CD4-positive, alpha-beta T cell (primary cell): ENCODE measurements at regions not wholly inside any gene's neighbourhood (a gene's known extent, or its start where the extent isn't known, plus 50 kb on each side); places are given as distances from the start of the nearest gene placed in this dataset.

Experiments
- ATAC-seq: fragments of 200-7000 bp; cut with Tn5 transposase; one replicate; pipeline ENCODE4 v1.10.0; 2022; ENCODE audit warnings: mild to moderate bottlenecking; ENCODE audit not compliant: poor library complexity
- CTCF ChIA-PET: fragments of 350-600 bp; sonication (Branson Sonifier 250); formaldehyde crosslinking; loops from one replicate; lab custom pipeline; 2021; ENCODE audit warnings: antibody characterized with exemption, inconsistent platforms; lab: Charles Lee
- POLR2A ChIA-PET: fragments of 350-600 bp; sonication (Branson Sonifier 250); formaldehyde crosslinking; loops from one replicate; lab custom pipeline; 2021; ENCODE audit warnings: antibody characterized with exemption, inconsistent platforms; lab: Charles Lee
- DNase-seq, 14 experiments: peaks; one replicate each; pipeline ENCODE4 v3.0.0-alpha.2; 2013 to 2020; ENCODE audit warnings: mixed read lengths in 2 of 14
- H3K27ac ChIP-seq, 2 donors: one replicate each; pipeline versions ENCODE4 v1.5.1 to v1.7.0; 2013; ENCODE audit warnings: low read length in 2 of 2, low read depth in 1 of 2, mild to moderate bottlenecking in 1 of 2
- H3K27me3 ChIP-seq, 2 experiments: 1 replicate in 1 of 2; 2 replicates in 1 of 2; pipeline versions ENCODE4 v1.6.1 to v1.7.0; 2013; ENCODE audit warnings: low read length in 2 of 2, control low read depth in 1 of 2, mild to moderate bottlenecking in 1 of 2, moderate library complexity in 1 of 2; ENCODE audit not compliant: insufficient read depth in 2 of 2, control insufficient read depth in 1 of 2
- H3K36me3 ChIP-seq: one replicate; pipeline ENCODE4 v1.6.1; 2013; ENCODE audit warnings: low read length, control low read depth; ENCODE audit not compliant: insufficient read depth
- H3K4me1 ChIP-seq: one replicate; pipeline ENCODE4 v1.6.1; 2013; ENCODE audit warnings: low read length, control low read depth; ENCODE audit not compliant: insufficient read depth
- H3K4me3 ChIP-seq: one replicate; pipeline ENCODE4 v1.5.1; 2013; ENCODE audit warnings: mild to moderate bottlenecking, low read length, moderate library complexity
- H3K9me3 ChIP-seq, 2 experiments: 1 replicate in 1 of 2; 2 replicates in 1 of 2; pipeline versions ENCODE4 v1.6.1 to v1.7.0; 2013; ENCODE audit warnings: low read length in 2 of 2, mild to moderate bottlenecking in 2 of 2, control low read depth in 1 of 2, moderate library complexity in 1 of 2; ENCODE audit not compliant: control insufficient read depth in 1 of 2, insufficient read depth in 1 of 2
- H3K27ac Mint-ChIP-seq: one replicate; pipeline ENCODE4 v1.8.0; 2020; ENCODE audit warnings: mixed read lengths
- H3K27me3 Mint-ChIP-seq: one replicate; pipeline ENCODE4 v1.8.0; 2021; ENCODE audit warnings: mixed read lengths
- H3K36me3 Mint-ChIP-seq: one replicate; pipeline ENCODE4 v1.8.0; 2021; ENCODE audit warnings: low read depth, mixed read lengths
- H3K4me1 Mint-ChIP-seq: one replicate; pipeline ENCODE4 v1.8.0; 2021; ENCODE audit warnings: low read depth, mixed read lengths
- H3K4me3 Mint-ChIP-seq: one replicate; pipeline ENCODE4 v1.8.0; 2020; ENCODE audit warnings: mild to moderate bottlenecking, mixed read lengths
- H3K9me3 Mint-ChIP-seq: one replicate; pipeline ENCODE4 v1.8.0; 2020; ENCODE audit warnings: mixed read lengths
- intact Hi-C, 2 experiments: fragments of 100-400 bp; cut with DNase I in 1 of 2; cut with micrococcal nuclease in 1 of 2; formaldehyde crosslinking; loops; one replicate each; pipeline versions ENCODE4 v1.15.1 to v1.9.0; 2023 to 2025; cut with DNase I, micrococcal nuclease
- TF ChIP-seq, protein P1 (sequence below): fragments of 200-600 bp; IDR thresholded peaks from one replicate; pipeline ENCODE4 v1.8.0; 2022; ENCODE audit warnings: antibody characterized with exemption, mild to moderate bottlenecking

DNA sequence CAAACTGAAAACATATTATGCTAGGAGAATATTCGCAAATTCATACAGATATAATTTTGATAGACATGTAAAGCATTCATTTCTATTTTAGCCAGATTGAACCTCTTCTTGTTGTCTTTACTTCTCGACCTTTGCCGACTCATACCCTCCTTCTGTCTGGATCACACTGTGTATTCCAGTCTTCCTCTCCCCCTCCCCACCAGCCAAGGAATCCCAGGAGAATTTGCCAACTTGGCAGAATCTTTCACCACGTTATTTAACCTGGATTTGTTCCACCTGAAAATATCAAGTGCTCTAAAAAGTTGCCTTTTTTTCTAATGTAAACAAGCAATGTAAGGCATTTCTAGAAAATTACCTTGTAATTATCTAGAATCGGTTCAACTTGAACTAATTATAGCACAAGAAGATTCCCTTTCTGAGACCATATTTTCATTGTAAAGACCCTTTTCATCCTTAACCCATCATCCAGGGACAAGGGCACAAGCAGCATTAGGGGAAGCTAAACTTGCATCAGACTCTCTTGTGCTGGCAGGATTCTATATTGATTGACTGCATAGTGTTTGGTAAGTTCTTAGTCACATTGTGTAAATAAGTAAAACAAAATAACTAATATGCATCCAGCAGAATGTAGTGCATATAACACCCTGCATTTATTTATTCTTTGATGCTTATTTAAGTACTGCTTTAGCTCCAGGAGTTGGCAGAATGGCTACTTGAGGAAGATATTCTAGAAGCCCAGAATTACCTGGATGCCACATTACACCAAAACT, 1328.7 kb upstream of the NXPH2 start:
- ATAC-seq = no peak
- TF ChIP-seq, protein P1, sequence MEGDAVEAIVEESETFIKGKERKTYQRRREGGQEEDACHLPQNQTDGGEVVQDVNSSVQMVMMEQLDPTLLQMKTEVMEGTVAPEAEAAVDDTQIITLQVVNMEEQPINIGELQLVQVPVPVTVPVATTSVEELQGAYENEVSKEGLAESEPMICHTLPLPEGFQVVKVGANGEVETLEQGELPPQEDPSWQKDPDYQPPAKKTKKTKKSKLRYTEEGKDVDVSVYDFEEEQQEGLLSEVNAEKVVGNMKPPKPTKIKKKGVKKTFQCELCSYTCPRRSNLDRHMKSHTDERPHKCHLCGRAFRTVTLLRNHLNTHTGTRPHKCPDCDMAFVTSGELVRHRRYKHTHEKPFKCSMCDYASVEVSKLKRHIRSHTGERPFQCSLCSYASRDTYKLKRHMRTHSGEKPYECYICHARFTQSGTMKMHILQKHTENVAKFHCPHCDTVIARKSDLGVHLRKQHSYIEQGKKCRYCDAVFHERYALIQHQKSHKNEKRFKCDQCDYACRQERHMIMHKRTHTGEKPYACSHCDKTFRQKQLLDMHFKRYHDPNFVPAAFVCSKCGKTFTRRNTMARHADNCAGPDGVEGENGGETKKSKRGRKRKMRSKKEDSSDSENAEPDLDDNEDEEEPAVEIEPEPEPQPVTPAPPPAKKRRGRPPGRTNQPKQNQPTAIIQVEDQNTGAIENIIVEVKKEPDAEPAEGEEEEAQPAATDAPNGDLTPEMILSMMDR = no peak
- Histone ChIP-seq H3K4me3 (no peak overlapping the region), H3K4me1 (no peaks in the 10 kb centered on the region), H3K36me3 (no peaks in the 10 kb centered on the region), H3K27me3 (no peaks in the 10 kb centered on the region), H3K27ac (no peak overlapping the region), H3K9me3 (peaks cover 0 to 9% of the 10 kb centered on the region in 2 experiments)
- Mint-ChIP-seq H3K36me3 (no peaks in the 10 kb centered on the region), H3K27ac (no peak overlapping the region), H3K9me3 (peaks cover 11% of the 10 kb centered on the region), H3K27me3 (no peaks in the 10 kb centered on the region), H3K4me1 (no peaks in the 10 kb centered on the region), H3K4me3 (no peak overlapping the region)
- no peak for DNase-seq
- ChIA-PET POLR2A (no interaction called here), CTCF (no interaction called here)
- intact Hi-C loops = no loop called here

DNA sequence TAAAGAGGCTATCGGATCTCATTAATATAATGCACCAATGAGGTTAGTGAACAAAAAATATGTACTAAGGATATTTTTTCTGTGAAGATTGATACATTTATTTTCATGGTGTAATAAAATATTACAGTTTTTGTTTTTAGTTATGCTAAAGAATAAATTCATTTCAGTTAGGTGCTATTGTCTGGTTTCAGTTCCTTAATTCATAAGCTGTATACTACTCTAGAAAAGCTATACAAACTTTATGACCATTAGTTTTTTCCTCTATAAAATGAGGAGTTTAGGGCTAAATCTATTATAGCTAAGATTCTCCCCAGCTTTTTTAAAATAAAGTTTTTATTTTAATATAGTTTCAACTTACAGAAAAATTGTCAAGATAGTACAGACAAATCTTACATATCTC, 1311.7 kb upstream of the NXPH2 start:
- Mint-ChIP-seq H3K4me1 (no peaks in the 10 kb centered on the region), H3K4me3 (no peak overlapping the region), H3K36me3 (no peaks in the 10 kb centered on the region), H3K9me3 (peaks cover 14% of the 10 kb centered on the region), H3K27me3 (no peaks in the 10 kb centered on the region), H3K27ac (no peak overlapping the region)
- intact Hi-C loops = no loop called here
- Histone ChIP-seq H3K4me3 (no peak overlapping the region), H3K27ac (no peak overlapping the region), H3K4me1 (no peaks in the 10 kb centered on the region), H3K9me3 (no peaks in the 10 kb centered on the region), H3K27me3 (no peaks in the 10 kb centered on the region), H3K36me3 (no peaks in the 10 kb centered on the region)
- ChIA-PET POLR2A (no interaction called here), CTCF (no interaction called here)
- ATAC-seq (no peak), DNase-seq (no peak)
- TF ChIP-seq, protein P1 = no peak

DNA sequence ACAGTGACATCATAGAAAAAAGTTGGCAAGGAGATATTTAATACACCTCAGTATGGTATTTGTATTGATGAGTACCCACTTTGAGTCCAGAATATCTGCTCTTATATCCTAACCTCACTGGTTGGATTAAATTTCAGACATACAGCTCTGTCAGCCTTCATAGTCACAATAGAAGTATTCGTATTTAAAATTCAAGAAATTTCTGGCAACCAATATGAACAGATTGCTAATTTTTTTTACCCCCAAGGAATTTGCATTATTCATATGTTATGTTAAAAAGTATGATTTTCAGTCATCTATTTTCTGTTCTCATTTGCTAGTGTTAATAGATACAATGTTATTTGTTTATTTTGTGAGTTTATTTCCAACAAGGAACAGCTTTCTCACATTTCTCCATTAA, 1306.8 kb upstream of the NXPH2 start:
- Mint-ChIP-seq H3K9me3 (peaks cover 10% of the 10 kb centered on the region), H3K4me1 (no peaks in the 10 kb centered on the region), H3K36me3 (no peaks in the 10 kb centered on the region), H3K4me3 (no peak overlapping the region), H3K27me3 (no peaks in the 10 kb centered on the region), H3K27ac (no peak overlapping the region)
- Histone ChIP-seq H3K4me1 (no peaks in the 10 kb centered on the region), H3K36me3 (no peaks in the 10 kb centered on the region), H3K27ac (no peak overlapping the region), H3K27me3 (no peaks in the 10 kb centered on the region), H3K4me3 (no peak overlapping the region), H3K9me3 (no peaks in the 10 kb centered on the region)
- TF ChIP-seq, protein P1 = no peak
- intact Hi-C loops = no loop called here
- CTCF ChIA-PET = no interaction called here
- POLR2A ChIA-PET = no interaction called here
- DNase-seq (no peak), ATAC-seq (no peak)
